Thymus (tissue), 11 donors: ENCODE measurements at regions not wholly inside any gene's neighbourhood (a gene's known extent, or its start where the extent isn't known, plus 50 kb on each side); places are given as distances from the start of the nearest gene placed in this dataset.

Experiments
- DNase-seq, 9 donors: peaks; one replicate each; pipeline ENCODE4 v3.0.0-alpha.2; 2013; ENCODE audit warnings: low spot score in 9 of 9, low read depth in 6 of 9, missing footprints in 1 of 9
- H3K27ac ChIP-seq, 2 donors: one replicate each; pipeline ENCODE4 v1.5.1; 2013; ENCODE audit warnings: control low read depth in 1 of 2, low read depth in 1 of 2, low read length in 1 of 2, mild to moderate bottlenecking in 1 of 2, moderate library complexity in 1 of 2
- H3K27me3 ChIP-seq, 2 donors: one replicate each; pipeline ENCODE4 v1.5.1; 2013; ENCODE audit warnings: low read length in 1 of 2; ENCODE audit not compliant: control insufficient read depth in 2 of 2, insufficient read depth in 1 of 2
- H3K36me3 ChIP-seq, 2 donors: one replicate each; pipeline ENCODE4 v1.5.1; 2013; ENCODE audit warnings: low read length in 1 of 2, mild to moderate bottlenecking in 1 of 2, moderate library complexity in 1 of 2; ENCODE audit not compliant: control insufficient read depth in 2 of 2, insufficient read depth in 2 of 2
- H3K4me1 ChIP-seq, 2 donors: one replicate each; pipeline ENCODE4 v1.5.1; 2013; ENCODE audit warnings: low read length in 2 of 2; ENCODE audit not compliant: control insufficient read depth in 2 of 2, insufficient read depth in 2 of 2
- H3K4me3 ChIP-seq, 2 donors: one replicate each; pipeline ENCODE4 v1.5.1; 2013; ENCODE audit warnings: low read length in 2 of 2, control low read depth in 1 of 2, mild to moderate bottlenecking in 1 of 2
- H3K9me3 ChIP-seq, 2 donors: one replicate each; pipeline ENCODE4 v1.5.1; 2013; ENCODE audit warnings: low read length in 1 of 2, mild to moderate bottlenecking in 1 of 2; ENCODE audit not compliant: control insufficient read depth in 2 of 2, insufficient read depth in 1 of 2
- WGBS: extraction: QIAGEN DNeasy Blood & Tissue Kit; methylation state at CpG from one replicate; pipeline ENCODE4 v1.1.7; 2013; 5-methylcytosine and 5-hydroxymethylcytosine counted together
- donor health status: healthy.

DNA sequence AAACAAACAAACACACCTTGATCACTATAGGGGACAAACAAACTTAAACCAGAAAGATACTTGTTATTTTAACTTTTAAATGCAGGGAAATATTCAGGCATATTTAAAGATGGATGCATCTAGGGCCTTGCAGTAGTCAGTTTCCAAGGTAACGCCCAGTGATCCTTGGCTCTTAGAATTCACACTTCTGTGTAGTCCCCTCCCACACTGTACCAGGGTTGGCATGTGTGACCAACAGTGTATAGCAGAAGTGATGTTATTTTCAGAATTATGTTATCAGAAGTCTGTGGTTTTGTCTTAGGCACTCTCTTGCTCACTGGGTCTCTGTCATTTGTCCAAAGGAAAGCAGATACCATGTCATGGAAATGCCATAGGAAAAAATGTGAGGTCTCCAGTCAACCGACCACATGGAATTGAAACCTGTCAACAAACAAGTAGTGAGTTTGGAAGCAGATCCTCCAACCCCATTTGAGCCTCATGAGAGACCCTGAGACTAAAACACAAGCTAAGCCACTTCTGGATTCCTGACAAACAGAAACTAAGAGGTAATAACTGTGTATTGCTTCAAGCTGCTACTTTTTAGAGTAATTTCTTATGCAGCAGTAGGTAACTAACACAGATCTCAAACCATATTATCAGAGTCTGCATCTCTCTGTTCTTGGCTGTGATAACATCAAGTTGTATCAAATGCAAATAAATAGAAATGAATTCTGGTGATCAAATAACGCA, 670.3 kb downstream of the KCTD8 start:
- DNase-seq: no peak
- H3K27me3 ChIP-seq: no peaks in the 10 kb centered on the region
- H3K36me3 ChIP-seq: no peaks in the 10 kb centered on the region
- WGBS: 90% methylated on average over 3 of the region's 3 CpGs
- no peak overlapping the region for H3K4me3 ChIP-seq
- H3K9me3 ChIP-seq: no peaks in the 10 kb centered on the region
- no peak overlapping the region for H3K27ac ChIP-seq
- H3K4me1 ChIP-seq: no peaks in the 10 kb centered on the region

DNA sequence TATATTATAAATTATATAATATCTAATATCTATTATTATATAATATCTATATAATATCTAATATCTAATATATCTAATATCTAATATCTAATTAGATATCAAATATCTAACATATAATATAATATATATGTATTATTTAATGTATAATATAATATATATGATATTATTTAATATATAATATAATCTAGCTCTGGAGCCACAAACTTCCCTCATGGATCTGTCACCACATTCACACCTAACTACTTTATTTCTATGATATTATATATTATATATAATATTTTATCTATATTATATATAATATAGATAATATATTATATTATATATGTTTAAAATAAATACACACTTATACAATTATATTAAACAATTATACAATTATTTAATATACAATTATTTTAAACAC, 667.5 kb downstream of the KCTD8 start:
- H3K27ac ChIP-seq: no peak overlapping the region
- DNase-seq: no peak
- H3K4me3 ChIP-seq: no peak overlapping the region
- H3K4me1 ChIP-seq: no peaks in the 10 kb centered on the region
- H3K9me3 ChIP-seq: no peaks in the 10 kb centered on the region
- no peaks in the 10 kb centered on the region for H3K36me3 ChIP-seq
- no peaks in the 10 kb centered on the region for H3K27me3 ChIP-seq

DNA sequence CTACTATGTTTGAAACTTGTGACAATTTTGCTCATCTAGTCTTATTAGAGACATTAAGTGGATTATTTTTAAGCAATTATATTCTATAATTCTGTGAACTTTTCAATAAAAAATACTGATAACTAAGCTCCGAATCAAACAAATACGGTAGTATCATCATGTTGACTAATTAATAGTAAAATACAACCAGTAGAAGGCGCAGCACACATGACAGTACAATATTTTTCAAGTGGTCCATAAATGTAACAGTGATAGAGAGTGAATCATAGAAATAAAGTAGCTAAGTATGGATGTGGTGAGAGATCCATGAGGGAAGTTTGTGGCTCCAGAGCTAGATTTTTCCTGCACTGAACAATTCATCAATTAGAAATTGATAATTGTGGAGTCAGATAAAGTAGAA, 666.2 kb downstream of the KCTD8 start:
- 91% methylated on average over 3 of the region's 3 CpGs for WGBS
- Histone ChIP-seq H3K27me3 (no peaks in the 10 kb centered on the region), H3K4me3 (no peak overlapping the region), H3K4me1 (no peaks in the 10 kb centered on the region), H3K27ac (no peak overlapping the region), H3K9me3 (no peaks in the 10 kb centered on the region), H3K36me3 (no peaks in the 10 kb centered on the region)
- DNase-seq: no peak

DNA sequence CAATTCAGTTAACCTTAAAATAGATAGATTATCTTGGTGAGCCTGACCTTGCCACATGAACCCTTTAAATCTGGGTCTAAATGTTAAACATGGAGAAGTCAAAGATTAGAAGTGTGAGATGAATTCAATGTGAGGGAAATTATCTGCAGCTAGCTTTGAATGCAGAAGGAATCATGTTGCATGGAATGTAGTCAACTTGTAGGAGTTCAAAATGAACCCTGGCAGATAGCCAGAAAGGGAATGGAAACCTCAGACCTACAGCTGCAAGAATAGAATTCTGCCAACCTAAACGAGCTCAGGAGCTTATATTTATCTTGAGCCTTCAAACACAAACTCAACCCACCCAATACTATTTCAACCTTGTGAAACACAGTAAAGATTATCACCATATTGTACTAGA, 632.5 kb downstream of the KCTD8 start:
- H3K4me1 ChIP-seq: no peaks in the 10 kb centered on the region
- H3K36me3 ChIP-seq: no peaks in the 10 kb centered on the region
- no peaks in the 10 kb centered on the region for H3K9me3 ChIP-seq
- no peaks in the 10 kb centered on the region for H3K27me3 ChIP-seq
- DNase-seq: peak in 1 of 9 donors; percentile 0
- H3K4me3 ChIP-seq: no peak overlapping the region
- 68% methylated on average over 1 of the region's 1 CpG for WGBS
- no peak overlapping the region for H3K27ac ChIP-seq

DNA sequence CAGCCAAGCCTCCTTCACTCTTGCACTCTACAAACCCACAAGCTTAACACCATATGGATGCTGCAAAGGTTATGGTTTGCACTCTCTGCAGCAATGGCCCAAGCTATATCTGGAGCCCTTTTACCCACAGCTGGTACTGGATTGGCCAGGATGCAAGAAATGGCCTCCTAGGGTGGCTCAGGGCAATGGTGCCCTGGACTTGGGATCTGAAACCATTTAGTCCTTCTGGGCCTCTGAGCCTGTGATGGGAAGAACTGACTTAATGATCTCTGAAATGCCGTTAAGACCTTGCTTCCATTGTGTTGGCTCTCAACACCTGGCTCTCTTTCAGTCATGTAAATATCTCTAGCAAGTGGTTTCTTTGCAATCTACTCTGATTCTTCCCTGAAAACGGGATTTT, 626.0 kb downstream of the KCTD8 start:
- H3K36me3 ChIP-seq: no peaks in the 10 kb centered on the region
- no peak overlapping the region for H3K4me3 ChIP-seq
- H3K27me3 ChIP-seq: no peaks in the 10 kb centered on the region
- H3K4me1 ChIP-seq: no peaks in the 10 kb centered on the region
- no peak for DNase-seq
- no peaks in the 10 kb centered on the region for H3K9me3 ChIP-seq
- 87% methylated on average over 2 of the region's 2 CpGs for WGBS
- H3K27ac ChIP-seq: no peak overlapping the region

DNA sequence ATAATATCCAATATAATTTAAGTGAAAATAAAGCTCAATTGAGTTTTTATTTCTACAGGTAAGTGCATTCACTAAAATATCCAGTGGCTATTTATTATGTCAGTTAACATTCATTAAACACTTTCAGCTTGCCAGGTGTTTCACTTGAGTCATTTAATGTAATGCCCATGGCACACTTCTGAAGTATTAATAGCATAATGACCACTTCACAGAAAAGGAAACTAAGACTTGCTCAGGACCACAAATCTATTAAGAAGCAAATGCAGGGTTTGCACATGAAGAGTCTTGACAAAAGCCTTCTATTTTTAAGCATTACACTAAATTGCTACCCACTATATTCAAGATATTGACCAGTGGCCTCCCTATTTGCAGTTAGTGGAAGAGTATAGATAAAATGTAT, 612.7 kb downstream of the KCTD8 start:
- H3K27me3 ChIP-seq: no peaks in the 10 kb centered on the region
- H3K27ac ChIP-seq: no peak overlapping the region
- no peaks in the 10 kb centered on the region for H3K36me3 ChIP-seq
- H3K4me3 ChIP-seq: no peak overlapping the region
- no peaks in the 10 kb centered on the region for H3K4me1 ChIP-seq
- DNase-seq: no peak
- H3K9me3 ChIP-seq: no peaks in the 10 kb centered on the region

DNA sequence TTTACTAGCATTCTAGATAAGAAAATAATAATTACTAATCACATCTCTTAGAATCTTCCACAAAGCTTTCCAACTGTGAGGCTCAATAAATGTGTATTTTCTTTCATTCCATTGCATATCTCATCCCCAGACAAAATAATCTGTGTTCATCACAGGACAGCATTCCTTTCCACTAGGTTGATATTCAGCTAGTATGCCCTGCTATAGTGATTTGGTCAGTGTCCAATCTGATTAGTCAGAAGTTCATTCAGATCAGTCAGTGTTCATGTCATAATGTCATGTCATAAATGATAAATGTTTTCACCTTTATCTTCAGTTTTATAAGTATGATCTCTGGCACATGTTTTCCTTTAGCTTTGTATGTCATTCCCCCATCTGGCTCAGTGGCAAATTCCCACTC, 611.4 kb downstream of the KCTD8 start:
- Histone ChIP-seq H3K9me3 (no peaks in the 10 kb centered on the region), H3K4me1 (no peaks in the 10 kb centered on the region), H3K27me3 (no peaks in the 10 kb centered on the region), H3K27ac (no peak overlapping the region), H3K4me3 (no peak overlapping the region), H3K36me3 (no peaks in the 10 kb centered on the region)
- no peak for DNase-seq

DNA sequence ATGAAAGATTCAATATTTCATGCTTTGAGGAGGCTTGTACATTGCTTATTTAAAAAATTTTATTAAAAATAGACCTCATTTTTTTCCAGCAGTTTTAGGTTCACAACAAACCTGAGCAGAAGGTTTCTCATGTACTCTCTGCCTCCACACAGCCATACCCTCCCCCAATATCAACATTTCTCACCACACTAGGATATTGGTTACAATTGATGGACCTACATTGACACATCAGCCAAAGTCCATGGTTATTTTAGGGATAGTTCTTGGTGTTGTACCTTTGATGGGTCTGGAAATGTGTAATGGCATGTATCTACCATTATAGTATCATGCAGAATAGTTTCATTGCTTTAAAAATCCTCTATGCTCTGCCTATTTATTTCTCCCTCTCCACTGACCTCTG, 611.0 kb downstream of the KCTD8 start:
- H3K9me3 ChIP-seq: no peaks in the 10 kb centered on the region
- H3K27ac ChIP-seq: no peak overlapping the region
- H3K27me3 ChIP-seq: no peaks in the 10 kb centered on the region
- DNase-seq: no peak
- no peak overlapping the region for H3K4me3 ChIP-seq
- no peaks in the 10 kb centered on the region for H3K36me3 ChIP-seq
- no peaks in the 10 kb centered on the region for H3K4me1 ChIP-seq

DNA sequence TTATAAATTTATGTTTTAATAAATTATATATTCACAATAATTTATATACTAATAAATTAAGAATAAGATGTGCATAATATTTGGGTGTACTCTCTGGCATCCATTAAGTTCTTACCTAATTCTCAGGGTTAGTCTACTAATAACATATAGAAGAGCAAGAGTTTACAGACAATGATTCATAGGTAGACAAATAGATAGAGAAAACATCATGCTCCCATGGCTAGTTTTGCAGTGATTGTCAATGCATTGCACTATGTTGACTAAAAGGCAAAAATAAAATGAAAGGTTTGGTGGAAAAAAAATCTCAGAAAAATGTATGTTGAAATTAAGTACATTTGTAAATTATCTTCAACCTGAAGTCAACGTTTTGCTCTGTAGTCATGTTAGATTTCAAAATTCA, 606.0 kb downstream of the KCTD8 start:
- Histone ChIP-seq H3K9me3 (peaks cover 0 to 7% of the 10 kb centered on the region in 2 donors), H3K27ac (no peak overlapping the region), H3K4me1 (no peaks in the 10 kb centered on the region), H3K36me3 (no peaks in the 10 kb centered on the region), H3K27me3 (no peaks in the 10 kb centered on the region), H3K4me3 (no peak overlapping the region)
- WGBS: 82% methylated on average over 1 of the region's 1 CpG
- no peak for DNase-seq

DNA sequence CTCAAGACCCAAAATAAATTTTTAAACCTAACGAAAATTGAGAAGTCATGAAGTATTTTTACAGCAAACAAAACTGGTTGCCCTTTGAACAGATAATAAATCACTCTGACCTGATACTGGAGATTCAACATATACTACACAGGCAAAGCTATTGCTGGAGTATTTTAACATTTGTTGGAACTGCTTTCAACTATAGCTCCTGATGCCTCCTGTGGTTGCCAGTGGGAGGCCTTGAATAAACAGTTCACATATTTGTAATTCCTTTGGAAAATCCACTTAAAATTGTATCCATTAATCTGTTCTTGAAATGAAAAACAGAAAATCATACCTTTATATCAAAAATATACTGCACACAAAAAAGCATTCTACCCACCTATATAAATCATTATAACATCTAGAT, 605.1 kb downstream of the KCTD8 start:
- Histone ChIP-seq H3K4me3 (no peak overlapping the region), H3K4me1 (no peaks in the 10 kb centered on the region), H3K36me3 (no peaks in the 10 kb centered on the region), H3K27ac (no peak overlapping the region), H3K9me3 (peaks cover 0 to 7% of the 10 kb centered on the region in 2 donors), H3K27me3 (no peaks in the 10 kb centered on the region)
- DNase-seq: no peak
- WGBS: 62% methylated on average over 1 of the region's 1 CpG
